DMS53 treated with DMSO at 0.1 percent for 48 hours (cell line): ENCODE measurements at regions not wholly inside any gene's neighbourhood (a gene's known extent, or its start where the extent isn't known, plus 50 kb on each side); places are given as distances from the start of the nearest gene placed in this dataset.

Experiments
- DNase-seq: peaks from one replicate; lab custom pipeline; 2025; ENCODE audit not compliant: unreplicated experiment; lab: John Stamatoyannopoulos, UW

GRCh38 chr13:99617474-99618255 lies 116.4 kb downstream of the TM9SF2 start:
- no peak for DNase-seq

GRCh38 chr13:99614465-99614885 lies 113.2 kb downstream of the TM9SF2 start:
- no peak for DNase-seq
